ENCODE measurements at regions not wholly inside any gene's neighbourhood (a gene's known extent, or its start where the extent isn't known, plus 50 kb on each side); places are given as distances from the start of the nearest gene placed in this dataset.

DNA sequence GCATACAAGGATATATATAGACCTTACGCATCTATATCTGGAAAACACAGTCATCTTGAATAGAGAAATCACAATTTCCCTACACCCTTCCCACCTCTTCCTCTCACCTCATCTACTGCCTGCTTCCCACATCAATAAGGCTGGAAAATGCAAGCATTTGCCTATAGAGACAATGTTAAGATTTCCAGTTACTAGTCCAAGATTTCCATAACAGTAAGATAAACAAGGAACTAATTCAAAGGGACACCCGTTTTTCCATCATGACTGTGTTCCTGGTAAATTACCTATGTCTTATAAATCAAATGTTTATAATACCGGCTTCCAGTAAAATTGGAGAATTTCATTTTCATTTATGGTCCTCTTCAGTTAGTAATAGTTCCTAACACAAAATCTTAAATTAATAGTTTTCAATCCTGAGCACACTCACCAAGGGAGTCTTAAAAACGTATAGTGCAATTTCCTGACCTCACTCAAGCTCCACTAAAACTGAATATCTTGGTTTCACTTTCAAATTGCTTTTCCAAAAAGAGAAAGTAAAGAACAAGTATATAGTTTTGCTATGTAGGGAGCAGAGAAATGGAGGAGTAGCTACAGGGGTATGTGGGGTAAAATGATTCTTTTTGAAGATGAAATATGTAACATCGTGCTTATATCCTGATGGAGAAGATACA is 398.7 kb downstream of the PLPP3 start:
- TF ChIP-seq CTCF (IDR thresholded peaks at IDR 0.05; ENCODE audit: insufficient read depth, low read length), result no peak
- TF ChIP-seq, protein P1, sequence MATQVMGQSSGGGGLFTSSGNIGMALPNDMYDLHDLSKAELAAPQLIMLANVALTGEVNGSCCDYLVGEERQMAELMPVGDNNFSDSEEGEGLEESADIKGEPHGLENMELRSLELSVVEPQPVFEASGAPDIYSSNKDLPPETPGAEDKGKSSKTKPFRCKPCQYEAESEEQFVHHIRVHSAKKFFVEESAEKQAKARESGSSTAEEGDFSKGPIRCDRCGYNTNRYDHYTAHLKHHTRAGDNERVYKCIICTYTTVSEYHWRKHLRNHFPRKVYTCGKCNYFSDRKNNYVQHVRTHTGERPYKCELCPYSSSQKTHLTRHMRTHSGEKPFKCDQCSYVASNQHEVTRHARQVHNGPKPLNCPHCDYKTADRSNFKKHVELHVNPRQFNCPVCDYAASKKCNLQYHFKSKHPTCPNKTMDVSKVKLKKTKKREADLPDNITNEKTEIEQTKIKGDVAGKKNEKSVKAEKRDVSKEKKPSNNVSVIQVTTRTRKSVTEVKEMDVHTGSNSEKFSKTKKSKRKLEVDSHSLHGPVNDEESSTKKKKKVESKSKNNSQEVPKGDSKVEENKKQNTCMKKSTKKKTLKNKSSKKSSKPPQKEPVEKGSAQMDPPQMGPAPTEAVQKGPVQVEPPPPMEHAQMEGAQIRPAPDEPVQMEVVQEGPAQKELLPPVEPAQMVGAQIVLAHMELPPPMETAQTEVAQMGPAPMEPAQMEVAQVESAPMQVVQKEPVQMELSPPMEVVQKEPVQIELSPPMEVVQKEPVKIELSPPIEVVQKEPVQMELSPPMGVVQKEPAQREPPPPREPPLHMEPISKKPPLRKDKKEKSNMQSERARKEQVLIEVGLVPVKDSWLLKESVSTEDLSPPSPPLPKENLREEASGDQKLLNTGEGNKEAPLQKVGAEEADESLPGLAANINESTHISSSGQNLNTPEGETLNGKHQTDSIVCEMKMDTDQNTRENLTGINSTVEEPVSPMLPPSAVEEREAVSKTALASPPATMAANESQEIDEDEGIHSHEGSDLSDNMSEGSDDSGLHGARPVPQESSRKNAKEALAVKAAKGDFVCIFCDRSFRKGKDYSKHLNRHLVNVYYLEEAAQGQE (IDR thresholded peaks at IDR 0.05; ENCODE audit: insufficient replicate concordance, low read depth), result no peak
- no peak for TF ChIP-seq POLR2AphosphoS5 (IDR thresholded peaks at IDR 0.05; ENCODE audit: low read depth)
- TF ChIP-seq GABPA (IDR thresholded peaks at IDR 0.05; ENCODE audit: low read depth), result no peak
- no peak for TF ChIP-seq SPI1 (IDR thresholded peaks at IDR 0.05; ENCODE audit: borderline replicate concordance, low read depth)
